CD4-positive, CD25-positive, alpha-beta regulatory T cell (primary cell): ENCODE measurements at regions not wholly inside any gene's neighbourhood (a gene's known extent, or its start where the extent isn't known, plus 50 kb on each side); places are given as distances from the start of the nearest gene placed in this dataset.

Experiments used
- ATAC-seq, 2 donors: fragments of 150-1000 bp; cut with Tn5 transposase; one replicate each; pipeline ENCODE4 v1.10.0; 2021; ENCODE audit warnings: low read depth in 2 of 2, moderate number of reproducible peaks in 2 of 2, moderate library complexity in 1 of 2
- DNase-seq, 3 donors: peaks; one replicate each; pipeline versions ENCODE4 v3.0.0 to v3.0.0-alpha.2; 2012 to 2022; ENCODE audit warnings: mixed read lengths in 1 of 3
- H3K27ac ChIP-seq: one replicate; pipeline ENCODE4 v1.7.0; 2013; ENCODE audit warnings: mild to moderate bottlenecking, low read length; ENCODE audit not compliant: insufficient read depth, poor library complexity, severe bottlenecking
- H3K27me3 ChIP-seq: one replicate; pipeline ENCODE4 v1.7.0; 2013; ENCODE audit warnings: low read length; ENCODE audit not compliant: control insufficient read depth, insufficient read depth
- H3K36me3 ChIP-seq: one replicate; pipeline ENCODE4 v1.7.0; 2013; ENCODE audit warnings: mild to moderate bottlenecking, low read length, moderate library complexity; ENCODE audit not compliant: control insufficient read depth, insufficient read depth
- H3K4me1 ChIP-seq: 2 replicates; pipeline ENCODE4 v1.7.0; 2013; ENCODE audit warnings: mild to moderate bottlenecking, low read length; ENCODE audit not compliant: insufficient read depth, control insufficient read depth, poor library complexity, severe bottlenecking
- H3K4me3 ChIP-seq: one replicate; pipeline ENCODE4 v1.7.0; 2013; ENCODE audit warnings: low read depth, mild to moderate bottlenecking, low read length, moderate library complexity
- H3K9me3 ChIP-seq, 2 experiments: 1 replicate in 1 of 2; 2 replicates in 1 of 2; pipeline ENCODE4 v1.7.0; 2013; ENCODE audit warnings: low read length in 2 of 2, mild to moderate bottlenecking in 1 of 2, moderate library complexity in 1 of 2; ENCODE audit not compliant: control insufficient read depth in 2 of 2
- H3K27ac Mint-ChIP-seq, 3 donors: one replicate each; pipeline ENCODE4 v1.8.0; 2020 to 2022; ENCODE audit warnings: mild to moderate bottlenecking in 3 of 3, mixed read lengths in 3 of 3, moderate library complexity in 2 of 3
- H3K27me3 Mint-ChIP-seq: one replicate; pipeline ENCODE4 v1.8.0; 2022; ENCODE audit warnings: mild to moderate bottlenecking, mixed read lengths
- H3K36me3 Mint-ChIP-seq: one replicate; pipeline ENCODE4 v1.8.0; 2020; ENCODE audit warnings: mixed read lengths
- H3K4me1 Mint-ChIP-seq, 4 donors: one replicate each; pipeline ENCODE4 v1.8.0; 2020 to 2022; ENCODE audit warnings: mixed read lengths in 4 of 4, mild to moderate bottlenecking in 1 of 4
- H3K4me3 Mint-ChIP-seq, 4 donors: one replicate each; pipeline ENCODE4 v1.8.0; 2020 to 2022; ENCODE audit warnings: mild to moderate bottlenecking in 4 of 4, mixed read lengths in 4 of 4, moderate library complexity in 3 of 4
- H3K9me3 Mint-ChIP-seq, 7 donors: one replicate each; pipeline ENCODE4 v1.8.0; 2020 to 2022; ENCODE audit warnings: mixed read lengths in 7 of 7, mild to moderate bottlenecking in 3 of 7, moderate library complexity in 2 of 7

DNA sequence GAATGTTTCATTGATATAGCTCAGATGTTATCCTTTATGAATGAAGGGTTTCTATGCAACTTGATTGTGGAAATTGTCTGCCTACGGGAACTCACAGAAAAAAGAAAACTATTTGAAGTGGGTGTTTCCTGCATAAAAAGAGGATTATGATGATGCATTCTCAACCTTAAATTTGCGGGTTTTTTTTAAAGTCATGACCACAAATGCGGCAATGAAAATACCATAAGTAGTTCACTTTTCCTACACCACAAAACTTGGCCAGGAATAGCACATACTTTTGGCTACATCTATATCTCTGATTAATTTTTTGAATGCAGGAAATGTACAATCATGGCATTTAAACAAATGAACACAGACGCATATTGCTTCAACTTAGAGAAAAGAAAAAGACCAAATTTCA lies 754.7 kb downstream of the DTWD2 start:
- Histone ChIP-seq H3K27me3 (no peaks in the 10 kb centered on the region), H3K27ac (no peak overlapping the region), H3K36me3 (no peaks in the 10 kb centered on the region), H3K4me3 (no peak overlapping the region), H3K4me1 (no peaks in the 10 kb centered on the region), H3K9me3 (no peaks in the 10 kb centered on the region)
- H3K27me3 Mint-ChIP-seq: no peaks in the 10 kb centered on the region
- H3K27ac Mint-ChIP-seq: no peak overlapping the region
- ATAC-seq (no peak), DNase-seq (no peak)
- no peak overlapping the region for H3K4me3 Mint-ChIP-seq
- no peaks in the 10 kb centered on the region for H3K36me3 Mint-ChIP-seq
- peaks cover 0 to 29% (median 6%) of the 10 kb centered on the region in 7 donors for H3K9me3 Mint-ChIP-seq
- H3K4me1 Mint-ChIP-seq: no peaks in the 10 kb centered on the region

DNA sequence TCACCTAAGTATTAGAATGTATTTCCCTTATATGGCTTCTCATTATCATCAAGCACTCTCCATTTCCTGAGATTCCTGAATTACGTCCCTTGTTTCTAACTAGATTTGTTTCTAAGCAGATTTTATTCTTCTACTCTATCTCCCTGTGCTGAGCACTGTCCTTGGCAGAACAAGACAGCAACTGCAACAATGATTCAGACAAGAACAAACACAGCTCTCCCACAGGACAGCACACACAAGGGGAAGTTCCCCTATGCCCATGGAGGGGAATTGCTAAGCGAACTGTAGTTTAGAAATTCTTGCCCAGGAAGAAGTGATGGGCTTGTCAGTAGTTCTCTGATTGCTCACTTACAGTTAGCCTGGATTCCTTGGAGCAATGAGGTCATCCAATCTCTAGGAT lies 759.9 kb downstream of the DTWD2 start:
- Mint-ChIP-seq H3K9me3 (peaks cover 2 to 18% (median 4%) of the 10 kb centered on the region in 7 donors), H3K4me1 (no peaks in the 10 kb centered on the region), H3K27ac (no peak overlapping the region), H3K36me3 (no peaks in the 10 kb centered on the region), H3K4me3 (no peak overlapping the region), H3K27me3 (no peaks in the 10 kb centered on the region)
- ATAC-seq (no peak), DNase-seq (no peak)
- no peaks in the 10 kb centered on the region for H3K4me1 ChIP-seq
- H3K4me3 ChIP-seq: no peak overlapping the region
- no peaks in the 10 kb centered on the region for H3K9me3 ChIP-seq
- H3K36me3 ChIP-seq: no peaks in the 10 kb centered on the region
- H3K27me3 ChIP-seq: no peaks in the 10 kb centered on the region
- H3K27ac ChIP-seq: no peak overlapping the region

DNA sequence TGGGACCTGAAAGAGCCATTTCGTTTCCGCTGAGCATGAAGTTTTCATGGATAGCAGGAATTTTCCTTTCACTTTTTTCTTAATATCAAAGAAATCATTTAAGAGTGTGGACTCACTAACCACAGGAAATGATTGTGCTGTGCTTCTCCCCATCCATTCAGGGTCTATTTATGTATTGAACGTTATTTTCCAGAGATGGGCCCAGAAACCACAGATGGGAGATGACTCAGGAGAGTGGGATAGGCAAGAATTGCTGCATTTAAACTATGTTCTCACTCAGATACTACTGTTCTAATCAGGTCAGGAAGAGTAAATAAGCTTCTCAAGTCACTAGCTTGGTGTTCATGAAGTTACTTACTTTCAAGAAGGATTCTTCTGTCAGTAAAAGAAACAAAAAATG lies 763.8 kb downstream of the DTWD2 start:
- H3K4me3 ChIP-seq: no peak overlapping the region
- no peak for ATAC-seq
- no peak overlapping the region for H3K27ac ChIP-seq
- H3K9me3 ChIP-seq: no peaks in the 10 kb centered on the region
- no peak for DNase-seq
- H3K4me3 Mint-ChIP-seq: no peak overlapping the region
- H3K9me3 Mint-ChIP-seq: peaks cover 0 to 11% (median 2%) of the 10 kb centered on the region in 7 donors
- no peaks in the 10 kb centered on the region for H3K36me3 Mint-ChIP-seq
- H3K27me3 ChIP-seq: no peaks in the 10 kb centered on the region
- H3K4me1 Mint-ChIP-seq: no peaks in the 10 kb centered on the region
- no peaks in the 10 kb centered on the region for H3K4me1 ChIP-seq
- H3K36me3 ChIP-seq: no peaks in the 10 kb centered on the region
- H3K27ac Mint-ChIP-seq: no peak overlapping the region
- H3K27me3 Mint-ChIP-seq: no peaks in the 10 kb centered on the region

DNA sequence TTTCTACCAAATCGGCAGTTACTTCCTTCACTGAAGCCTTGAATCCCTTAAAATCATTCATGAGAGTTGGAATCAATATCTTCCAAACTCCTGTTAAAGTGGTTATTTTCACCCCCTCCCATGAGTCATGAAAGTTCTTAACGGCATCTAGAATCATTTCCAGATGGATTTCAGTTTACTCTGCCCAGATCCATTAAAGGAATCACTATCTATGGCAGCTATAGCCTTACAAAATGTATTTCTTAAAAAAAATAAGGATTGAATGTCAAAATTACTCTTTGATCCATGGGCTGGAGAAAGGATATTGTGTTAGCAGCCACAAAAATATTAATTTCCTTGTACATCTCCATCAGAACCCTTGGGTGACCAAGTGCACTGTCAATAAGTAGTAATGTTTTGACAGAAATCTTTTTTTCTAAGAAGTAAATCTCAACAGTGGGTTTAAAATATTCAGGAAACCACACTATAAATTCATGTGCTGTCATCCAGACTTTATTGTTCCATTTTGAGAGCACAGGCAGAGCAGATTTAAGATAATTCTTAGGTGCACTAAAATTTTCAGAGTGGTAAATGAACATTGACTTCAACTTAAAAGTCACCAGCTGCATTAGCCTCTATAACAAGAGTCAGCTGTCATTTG lies 767.7 kb downstream of the DTWD2 start:
- no peak overlapping the region for H3K4me3 Mint-ChIP-seq
- no peaks in the 10 kb centered on the region for H3K4me1 ChIP-seq
- no peaks in the 10 kb centered on the region for H3K9me3 ChIP-seq
- no peaks in the 10 kb centered on the region for H3K36me3 ChIP-seq
- H3K4me3 ChIP-seq: no peak overlapping the region
- no peak overlapping the region for H3K27ac ChIP-seq
- H3K9me3 Mint-ChIP-seq: peaks cover 0 to 26% (median 5%) of the 10 kb centered on the region in 7 donors
- DNase-seq (no peak), ATAC-seq (no peak)
- H3K27me3 Mint-ChIP-seq: peaks cover 4% of the 10 kb centered on the region
- H3K36me3 Mint-ChIP-seq: no peaks in the 10 kb centered on the region
- no peaks in the 10 kb centered on the region for H3K4me1 Mint-ChIP-seq
- H3K27me3 ChIP-seq: no peaks in the 10 kb centered on the region
- H3K27ac Mint-ChIP-seq: no peak overlapping the region

DNA sequence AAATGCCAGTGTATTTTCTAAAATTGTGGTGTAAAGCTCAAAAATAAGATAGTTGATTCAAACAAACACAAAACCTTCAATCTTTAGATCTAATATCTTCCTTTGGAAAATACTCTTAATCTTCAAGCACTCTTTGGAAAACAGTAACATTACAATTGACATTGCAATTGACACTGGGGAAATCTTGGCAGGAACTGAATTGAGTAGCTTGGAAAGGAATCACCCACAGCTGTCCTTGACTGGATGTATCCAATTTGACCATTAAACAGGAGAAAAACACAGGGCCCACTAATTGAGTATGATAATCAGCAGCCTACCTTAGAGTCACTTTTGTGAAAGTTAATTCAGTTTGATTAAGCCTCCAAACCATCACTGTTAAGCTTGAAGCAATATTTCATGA lies 776.7 kb downstream of the DTWD2 start:
- no peaks in the 10 kb centered on the region for H3K27me3 ChIP-seq
- no peaks in the 10 kb centered on the region for H3K4me1 ChIP-seq
- ATAC-seq (no peak), DNase-seq (no peak)
- Mint-ChIP-seq H3K4me3 (no peak overlapping the region), H3K36me3 (no peaks in the 10 kb centered on the region), H3K9me3 (peaks cover 0 to 27% (median 4%) of the 10 kb centered on the region in 7 donors), H3K27ac (no peak overlapping the region), H3K27me3 (peaks cover 4% of the 10 kb centered on the region), H3K4me1 (no peaks in the 10 kb centered on the region)
- H3K36me3 ChIP-seq: no peaks in the 10 kb centered on the region
- H3K9me3 ChIP-seq: peaks cover 2 to 15% of the 10 kb centered on the region in 2 experiments
- no peak overlapping the region for H3K27ac ChIP-seq
- no peak overlapping the region for H3K4me3 ChIP-seq

DNA sequence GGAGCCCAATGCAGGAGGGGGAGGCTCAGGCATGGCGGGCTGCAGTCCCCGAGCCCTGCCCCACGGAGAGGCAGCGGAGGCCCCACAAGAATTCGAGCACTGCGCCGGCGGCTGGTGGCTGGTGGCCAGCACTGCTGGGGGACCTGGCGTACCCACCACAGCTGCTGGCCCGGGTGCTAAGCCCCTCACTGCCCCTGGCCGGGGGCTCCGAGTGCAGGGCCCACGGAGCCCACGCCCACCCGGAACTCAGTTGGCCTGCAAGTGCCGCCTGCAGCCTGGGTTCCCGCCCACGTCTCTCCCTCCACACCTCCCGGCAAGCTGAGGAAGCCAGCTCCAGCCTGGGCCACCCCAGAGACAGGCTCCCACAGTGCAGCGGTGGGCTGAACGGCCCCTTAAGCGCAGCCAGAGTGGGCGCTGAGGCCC lies 780.3 kb downstream of the DTWD2 start:
- DNase-seq (no peak), ATAC-seq (no peak)
- no peaks in the 10 kb centered on the region for H3K27me3 ChIP-seq
- H3K27me3 Mint-ChIP-seq: no peaks in the 10 kb centered on the region
- no peak overlapping the region for H3K4me3 Mint-ChIP-seq
- no peaks in the 10 kb centered on the region for H3K4me1 Mint-ChIP-seq
- H3K27ac ChIP-seq: no peak overlapping the region
- no peak overlapping the region for H3K27ac Mint-ChIP-seq
- H3K4me3 ChIP-seq: no peak overlapping the region
- peaks cover 0 to 28% (median 7%) of the 10 kb centered on the region in 7 donors for H3K9me3 Mint-ChIP-seq
- H3K36me3 Mint-ChIP-seq: no peaks in the 10 kb centered on the region
- peaks cover 2 to 15% of the 10 kb centered on the region in 2 experiments for H3K9me3 ChIP-seq
- no peaks in the 10 kb centered on the region for H3K36me3 ChIP-seq
- H3K4me1 ChIP-seq: no peaks in the 10 kb centered on the region

DNA sequence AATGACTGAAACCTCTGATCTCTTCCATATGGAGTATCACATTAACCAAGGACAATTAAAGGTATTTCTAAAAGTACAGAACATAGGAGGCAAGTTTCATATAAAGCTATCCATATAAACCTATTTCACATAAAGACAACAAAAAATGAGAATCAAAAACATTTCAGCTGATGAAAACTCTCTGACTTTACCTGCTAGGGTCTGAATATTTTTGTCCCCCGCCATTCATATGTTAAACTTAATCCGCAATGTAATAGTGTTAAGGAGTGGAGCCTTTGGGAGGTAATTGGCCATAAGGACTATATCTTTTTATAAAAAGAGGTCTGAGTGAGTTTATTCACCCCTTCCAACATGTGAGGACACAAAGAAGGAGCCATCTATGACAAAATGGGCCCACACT lies 788.5 kb downstream of the DTWD2 start:
- H3K4me1 Mint-ChIP-seq: no peaks in the 10 kb centered on the region
- Histone ChIP-seq H3K27me3 (no peaks in the 10 kb centered on the region), H3K36me3 (no peaks in the 10 kb centered on the region), H3K9me3 (peaks cover 0 to 4% of the 10 kb centered on the region in 2 experiments), H3K4me3 (no peak overlapping the region), H3K4me1 (no peaks in the 10 kb centered on the region), H3K27ac (no peak overlapping the region)
- no peaks in the 10 kb centered on the region for H3K36me3 Mint-ChIP-seq
- no peak overlapping the region for H3K27ac Mint-ChIP-seq
- H3K4me3 Mint-ChIP-seq: no peak overlapping the region
- H3K27me3 Mint-ChIP-seq: no peaks in the 10 kb centered on the region
- DNase-seq (no peak), ATAC-seq (no peak)
- H3K9me3 Mint-ChIP-seq: peaks cover 1 to 20% (median 5%) of the 10 kb centered on the region in 7 donors

GRCh38 chr5:118196229-118196628 lies 792.1 kb downstream of the DTWD2 start:
- no peak for ATAC-seq
- no peak overlapping the region for H3K27ac Mint-ChIP-seq
- no peak overlapping the region for H3K4me3 Mint-ChIP-seq
- Histone ChIP-seq H3K36me3 (no peaks in the 10 kb centered on the region), H3K4me1 (no peaks in the 10 kb centered on the region), H3K4me3 (no peak overlapping the region), H3K9me3 (no peaks in the 10 kb centered on the region), H3K27me3 (no peaks in the 10 kb centered on the region), H3K27ac (no peak overlapping the region)
- no peaks in the 10 kb centered on the region for H3K27me3 Mint-ChIP-seq
- H3K4me1 Mint-ChIP-seq: no peaks in the 10 kb centered on the region
- H3K36me3 Mint-ChIP-seq: no peaks in the 10 kb centered on the region
- DNase-seq: no peak
- peaks cover 1 to 11% (median 3%) of the 10 kb centered on the region in 7 donors for H3K9me3 Mint-ChIP-seq
